ENCODE measurements at regions not wholly inside any gene's neighbourhood (a gene's known extent, or its start where the extent isn't known, plus 50 kb on each side); places are given as distances from the start of the nearest gene placed in this dataset.

DNA sequence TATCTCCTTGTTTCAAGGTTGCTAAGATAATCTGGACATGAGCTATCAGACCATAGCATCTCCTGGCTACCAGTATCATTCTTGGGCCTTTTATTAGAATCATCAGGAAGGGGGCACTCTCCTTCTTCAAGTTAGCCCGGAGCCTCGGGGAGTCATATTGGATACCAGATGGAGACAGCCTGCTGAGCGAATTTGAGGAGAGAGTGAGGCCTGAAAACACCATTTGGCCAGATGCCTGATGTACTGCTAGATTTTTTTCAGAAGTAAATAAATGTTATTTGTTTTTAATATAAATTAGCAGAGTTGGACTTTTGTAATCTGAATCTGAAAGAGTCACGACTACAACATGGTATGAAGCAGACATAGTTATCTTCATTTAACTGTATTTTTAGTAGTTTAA is 848.6 kb downstream of the IGSF11 start:
- Histone ChIP-seq H3K27ac (no peak overlapping the region), H3K27me3 (no peaks in the 10 kb centered on the region), H3K9me3 (no peaks in the 10 kb centered on the region), H3K36me3 (no peaks in the 10 kb centered on the region), H3K4me3 (no peak overlapping the region), H3K4me1 (no peaks in the 10 kb centered on the region)
- intact Hi-C loops (cut with DNase I), result no loop called here
- TF ChIP-seq, protein P1, sequence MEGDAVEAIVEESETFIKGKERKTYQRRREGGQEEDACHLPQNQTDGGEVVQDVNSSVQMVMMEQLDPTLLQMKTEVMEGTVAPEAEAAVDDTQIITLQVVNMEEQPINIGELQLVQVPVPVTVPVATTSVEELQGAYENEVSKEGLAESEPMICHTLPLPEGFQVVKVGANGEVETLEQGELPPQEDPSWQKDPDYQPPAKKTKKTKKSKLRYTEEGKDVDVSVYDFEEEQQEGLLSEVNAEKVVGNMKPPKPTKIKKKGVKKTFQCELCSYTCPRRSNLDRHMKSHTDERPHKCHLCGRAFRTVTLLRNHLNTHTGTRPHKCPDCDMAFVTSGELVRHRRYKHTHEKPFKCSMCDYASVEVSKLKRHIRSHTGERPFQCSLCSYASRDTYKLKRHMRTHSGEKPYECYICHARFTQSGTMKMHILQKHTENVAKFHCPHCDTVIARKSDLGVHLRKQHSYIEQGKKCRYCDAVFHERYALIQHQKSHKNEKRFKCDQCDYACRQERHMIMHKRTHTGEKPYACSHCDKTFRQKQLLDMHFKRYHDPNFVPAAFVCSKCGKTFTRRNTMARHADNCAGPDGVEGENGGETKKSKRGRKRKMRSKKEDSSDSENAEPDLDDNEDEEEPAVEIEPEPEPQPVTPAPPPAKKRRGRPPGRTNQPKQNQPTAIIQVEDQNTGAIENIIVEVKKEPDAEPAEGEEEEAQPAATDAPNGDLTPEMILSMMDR (IDR thresholded peaks at IDR 0.05), result no peak
- no peak for TF ChIP-seq POLR2A (IDR thresholded peaks at IDR 0.05)
- no peak for DNase-seq
- WGBS, 2 donors, result 65 to 73% methylated on average over 4 of the region's 4 CpGs

GRCh38 chr3:118187221-118187620 is 847.4 kb downstream of the IGSF11 start:
- DNase-seq, result no peak
- Histone ChIP-seq H3K36me3 (no peaks in the 10 kb centered on the region), H3K9me3 (no peaks in the 10 kb centered on the region), H3K4me1 (no peaks in the 10 kb centered on the region), H3K27ac (no peak overlapping the region), H3K4me3 (no peak overlapping the region), H3K27me3 (no peaks in the 10 kb centered on the region)
- TF ChIP-seq, protein P1 (IDR thresholded peaks at IDR 0.05), result no peak
- no peak for TF ChIP-seq POLR2A (IDR thresholded peaks at IDR 0.05)
- intact Hi-C loops (cut with DNase I), result no loop called here

GRCh38 chr3:118196183-118196582 is 838.5 kb downstream of the IGSF11 start:
- H3K4me1 ChIP-seq, result no peaks in the 10 kb centered on the region
- no peak for DNase-seq
- no peaks in the 10 kb centered on the region for H3K36me3 ChIP-seq
- TF ChIP-seq POLR2A (IDR thresholded peaks at IDR 0.05), result no peak
- TF ChIP-seq, protein P1 (IDR thresholded peaks at IDR 0.05), result no peak
- H3K9me3 ChIP-seq, result peaks cover 0 to 34% (median 5%) of the 10 kb centered on the region in 3 donors
- intact Hi-C loops (cut with DNase I), result no loop called here
- no peak overlapping the region for H3K4me3 ChIP-seq
- H3K27me3 ChIP-seq, result no peaks in the 10 kb centered on the region
- WGBS, 2 donors, result 81 to 83% methylated on average over 1 of the region's 1 CpG
- H3K27ac ChIP-seq, result no peak overlapping the region

- intact Hi-C loops (cut with DNase I), result no loop called here
- H3K27ac ChIP-seq, result no peak overlapping the region
- no peaks in the 10 kb centered on the region for H3K4me1 ChIP-seq
- no peak overlapping the region for H3K4me3 ChIP-seq
- no peaks in the 10 kb centered on the region for H3K27me3 ChIP-seq
- TF ChIP-seq POLR2A (IDR thresholded peaks at IDR 0.05), result no peak
- TF ChIP-seq, protein P1 (IDR thresholded peaks at IDR 0.05), result no peak
- DNase-seq, result no peak
- no peaks in the 10 kb centered on the region for H3K36me3 ChIP-seq
- peaks cover 0 to 41% (median 5%) of the 10 kb centered on the region in 3 donors for H3K9me3 ChIP-seq
- 61 to 66% methylated on average over 4 of the region's 4 CpGs for WGBS, 2 donors
These were observed 835.6 kb downstream of the IGSF11 start for GRCh38 chr3:118199044-118199443.

GRCh38 chr3:118204052-118204656 is 830.5 kb downstream of the IGSF11 start:
- TF ChIP-seq POLR2A (IDR thresholded peaks at IDR 0.05), result no peak
- TF ChIP-seq, protein P1 (IDR thresholded peaks at IDR 0.05), result no peak
- no peaks in the 10 kb centered on the region for H3K27me3 ChIP-seq
- no peaks in the 10 kb centered on the region for H3K4me1 ChIP-seq
- no peak overlapping the region for H3K4me3 ChIP-seq
- H3K9me3 ChIP-seq, result peaks cover 0 to 7% (median 0%) of the 10 kb centered on the region in 3 donors
- no peaks in the 10 kb centered on the region for H3K36me3 ChIP-seq
- no peak for DNase-seq
- intact Hi-C loops (cut with DNase I), result no loop called here
- H3K27ac ChIP-seq, result no peak overlapping the region
- 81 to 85% methylated on average over 5 of the region's 5 CpGs for WGBS, 2 donors
